GM06990 (cell line): ENCODE measurements at regions not wholly inside any gene's neighbourhood (a gene's known extent, or its start where the extent isn't known, plus 50 kb on each side); places are given as distances from the start of the nearest gene placed in this dataset.

Experiments
- DNase-seq: peaks from one replicate; pipeline ENCODE4 v3.0.0-alpha.2; 2011; ENCODE audit not compliant: insufficient read length; ENCODE audit errors: extremely low read depth
- H3K27me3 ChIP-seq: replicated peaks from 2 replicates; pipeline ENCODE4 v1.6.0; 2011; ENCODE audit warnings: low read length; ENCODE audit not compliant: control insufficient read depth, insufficient read depth
- H3K36me3 ChIP-seq: 2 replicates; pipeline ENCODE4 v1.5.1; 2011; ENCODE audit warnings: low read length; ENCODE audit not compliant: control insufficient read depth, insufficient read depth
- H3K4me3 ChIP-seq: replicated peaks from 2 replicates; pipeline ENCODE4 v1.5.1; 2011; ENCODE audit warnings: low read depth, mild to moderate bottlenecking, control low read depth, low read length
- CTCF ChIP-seq: IDR thresholded peaks from 2 replicates; pipeline ENCODE4 v1.5.1; 2011; ENCODE audit warnings: low read length, control low read depth, mild to moderate bottlenecking, inconsistent platforms; ENCODE audit not compliant: insufficient read depth, poor library complexity, severe bottlenecking

- no peak for DNase-seq
- Histone ChIP-seq H3K4me3 (no peak overlapping the region), H3K27me3 (no peaks in the 10 kb centered on the region), H3K36me3 (no peaks in the 10 kb centered on the region)
- peak; percentile 87 for TF ChIP-seq CTCF
Measured at GRCh38 chr3:25897019-25897418, 107.1 kb downstream of the OXSM start.

GRCh38 chr3:25899352-25900101, 109.6 kb downstream of the OXSM start:
- Histone ChIP-seq H3K27me3 (no peaks in the 10 kb centered on the region), H3K4me3 (no peak overlapping the region), H3K36me3 (no peaks in the 10 kb centered on the region)
- TF ChIP-seq CTCF = no peak
- no peak for DNase-seq

- Histone ChIP-seq H3K27me3 (no peaks in the 10 kb centered on the region), H3K36me3 (no peaks in the 10 kb centered on the region), H3K4me3 (no peak overlapping the region)
- TF ChIP-seq CTCF = no peak
- no peak for DNase-seq
Measured at GRCh38 chr3:25900161-25900560, 110.3 kb downstream of the OXSM start.

- no peak for DNase-seq
- no peak for TF ChIP-seq CTCF
- Histone ChIP-seq H3K36me3 (no peaks in the 10 kb centered on the region), H3K27me3 (no peaks in the 10 kb centered on the region), H3K4me3 (no peak overlapping the region)
Measured at GRCh38 chr3:25901796-25902195, 111.9 kb downstream of the OXSM start.

GRCh38 chr3:25902586-25902985, 112.7 kb downstream of the OXSM start:
- DNase-seq = no peak
- Histone ChIP-seq H3K27me3 (no peaks in the 10 kb centered on the region), H3K36me3 (no peaks in the 10 kb centered on the region), H3K4me3 (no peak overlapping the region)
- TF ChIP-seq CTCF = no peak
